Stimulated activated CD8-positive, alpha-beta memory T cell treated with anti-CD3 and anti-CD28 coated beads, Interleukin-15, amount 100 ng/mL, for 4 hours (primary cell): ENCODE measurements at regions not wholly inside any gene's neighbourhood (a gene's known extent, or its start where the extent isn't known, plus 50 kb on each side); places are given as distances from the start of the nearest gene placed in this dataset.

ENCODE experiments used
- DNase-seq, 2 donors: peaks; one replicate each; pipeline ENCODE4 v3.0.0-alpha.2; 2020; ENCODE audit warnings: low read depth in 2 of 2

GRCh38 chr2:8159966-8160603 lies 521.8 kb upstream of the ID2 start:
- DNase-seq: no peak

DNA sequence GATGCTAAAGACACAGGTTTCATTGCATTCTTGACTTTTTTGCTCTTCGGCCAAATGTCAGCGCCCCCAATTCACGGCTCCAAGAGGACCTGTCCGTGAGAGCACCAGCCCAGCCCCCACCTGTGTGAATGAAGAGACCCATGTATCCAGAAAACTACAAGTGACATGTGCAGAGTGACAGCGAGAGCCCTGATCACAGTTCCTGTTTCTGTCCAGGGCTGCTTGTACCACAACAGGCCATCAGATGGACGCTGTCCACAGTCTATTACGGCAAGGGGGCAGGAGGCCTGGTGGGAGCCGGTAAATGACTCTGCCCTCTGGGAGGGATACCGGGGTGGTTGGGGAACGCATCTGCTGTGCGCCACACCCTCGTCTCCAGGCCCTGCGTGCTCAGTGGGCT lies 520.9 kb upstream of the ID2 start:
- no peak for DNase-seq

- DNase-seq: no peak
These were observed 519.3 kb upstream of the ID2 start for GRCh38 chr2:8162552-8162951.

DNA sequence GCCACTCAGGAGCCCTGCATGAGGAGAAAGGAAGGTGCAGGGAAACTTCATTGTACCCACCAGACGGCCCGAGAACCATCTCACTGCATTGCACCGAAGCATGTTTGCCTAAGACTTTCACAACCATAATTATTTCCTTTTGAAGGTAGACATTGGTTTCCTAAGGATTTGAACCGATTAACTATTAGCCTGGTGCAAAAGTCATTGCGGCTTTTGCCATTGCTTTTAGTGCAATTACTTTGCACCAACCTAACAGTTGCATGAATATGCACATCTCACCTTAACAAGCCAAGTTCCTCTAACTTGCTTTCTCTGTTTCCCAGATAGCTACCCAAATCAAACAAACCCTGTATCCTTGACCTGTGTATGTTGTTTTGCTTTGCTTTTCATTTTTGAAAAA lies 516.3 kb upstream of the ID2 start:
- DNase-seq: no peak

- DNase-seq: no peak
These were observed 513.7 kb upstream of the ID2 start for GRCh38 chr2:8168022-8168717.

- DNase-seq: no peak
These were observed 512.9 kb upstream of the ID2 start for GRCh38 chr2:8168876-8169424.

DNA sequence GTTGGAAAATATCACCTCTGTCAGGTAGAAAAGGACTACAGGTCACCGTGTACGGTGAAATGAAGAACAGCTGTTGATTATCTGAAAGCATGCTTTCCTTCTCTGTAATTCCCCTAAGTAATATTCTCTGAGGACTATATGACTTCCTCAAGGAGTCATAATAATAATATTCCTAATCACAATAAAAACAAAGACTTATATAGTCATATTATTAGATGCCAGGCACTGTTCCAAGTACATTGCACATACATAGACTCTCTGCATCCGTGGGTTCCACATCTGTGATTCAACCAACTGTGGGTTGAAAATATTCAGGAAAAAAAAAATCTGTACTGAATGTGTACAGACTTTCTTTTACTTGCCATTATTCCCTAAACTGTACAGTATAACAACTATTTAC lies 512.4 kb upstream of the ID2 start:
- DNase-seq: no peak

DNA sequence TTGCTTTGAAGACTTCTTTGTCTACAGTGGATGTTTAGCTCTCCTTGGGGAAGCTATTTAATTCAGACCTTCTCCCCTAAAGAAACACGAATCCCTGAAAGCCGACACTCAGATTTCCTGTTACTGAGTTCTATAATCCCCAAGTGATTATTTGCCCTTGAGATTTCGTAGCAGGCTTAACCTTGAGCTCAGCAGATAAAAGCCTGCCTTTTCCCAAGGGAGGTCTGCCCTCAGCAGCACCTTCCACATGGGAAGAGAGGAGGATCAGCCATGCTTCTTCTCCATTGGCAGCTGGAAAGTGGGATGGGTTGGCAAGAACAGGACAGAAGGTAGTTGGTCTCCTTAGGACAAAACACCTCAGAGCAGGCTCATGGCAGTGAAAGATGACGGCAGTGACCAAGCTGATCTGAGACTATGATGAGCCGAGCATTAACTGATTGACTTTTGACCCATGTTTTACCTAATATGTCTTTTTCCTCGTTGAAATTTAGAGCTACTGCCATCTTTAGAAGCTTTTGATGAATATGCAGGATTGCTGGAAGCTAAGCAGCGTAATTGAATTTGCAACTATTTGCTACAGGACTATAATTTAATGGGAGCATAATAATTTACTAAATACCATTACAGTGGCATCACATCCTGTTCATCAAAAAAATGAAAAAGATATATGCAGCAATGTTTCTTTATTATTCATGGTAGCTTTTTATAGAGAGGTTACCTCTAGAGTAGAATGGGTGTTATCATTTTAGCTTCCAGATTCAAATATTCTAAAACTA lies 511.1 kb upstream of the ID2 start:
- DNase-seq: no peak

- DNase-seq: no peak
These were observed 510.2 kb upstream of the ID2 start for GRCh38 chr2:8171608-8172007.

- no peak for DNase-seq
These were observed 509.2 kb upstream of the ID2 start for GRCh38 chr2:8172661-8173060.

GRCh38 chr2:8174641-8175257 lies 507.1 kb upstream of the ID2 start:
- no peak for DNase-seq

DNA sequence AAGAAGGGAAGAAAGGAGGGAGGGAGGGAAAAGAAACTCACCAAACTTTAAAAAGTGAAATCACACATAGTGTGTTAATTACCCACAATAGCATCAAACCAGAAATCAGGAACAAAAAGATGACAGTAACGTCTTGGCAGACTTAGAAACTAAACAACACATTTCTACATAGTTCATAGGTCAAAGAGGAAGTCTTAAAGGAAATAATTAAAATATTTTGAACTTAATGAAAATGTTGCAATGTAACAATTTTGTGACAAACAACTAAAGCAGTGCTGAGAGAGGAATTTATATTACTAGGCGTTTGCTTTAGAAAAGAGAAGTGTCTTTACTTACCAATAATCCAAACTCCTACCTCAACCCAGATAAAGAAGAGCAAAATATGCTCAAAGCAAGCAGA lies 505.0 kb upstream of the ID2 start:
- DNase-seq: no peak

GRCh38 chr2:8177566-8177965 lies 504.3 kb upstream of the ID2 start:
- no peak for DNase-seq

DNA sequence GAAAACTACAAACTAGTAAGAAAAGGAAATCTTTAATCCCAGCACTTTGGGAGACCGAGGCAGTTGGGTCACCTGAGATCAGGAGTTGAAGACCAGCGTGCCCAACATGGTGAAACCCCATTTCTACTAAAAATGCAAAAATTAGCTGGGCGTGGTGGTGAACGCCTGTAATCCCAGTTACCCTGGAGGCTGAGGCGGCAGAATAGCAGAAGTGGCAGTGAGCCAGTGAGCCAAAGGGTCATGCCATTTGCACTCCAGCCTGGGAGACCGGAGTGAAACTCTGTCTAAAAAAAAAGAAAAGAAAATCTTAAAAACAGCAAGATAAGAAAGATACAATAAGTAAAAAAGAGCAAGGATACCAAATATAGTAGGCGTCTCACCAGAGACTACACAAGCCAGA lies 502.9 kb upstream of the ID2 start:
- no peak for DNase-seq

DNA sequence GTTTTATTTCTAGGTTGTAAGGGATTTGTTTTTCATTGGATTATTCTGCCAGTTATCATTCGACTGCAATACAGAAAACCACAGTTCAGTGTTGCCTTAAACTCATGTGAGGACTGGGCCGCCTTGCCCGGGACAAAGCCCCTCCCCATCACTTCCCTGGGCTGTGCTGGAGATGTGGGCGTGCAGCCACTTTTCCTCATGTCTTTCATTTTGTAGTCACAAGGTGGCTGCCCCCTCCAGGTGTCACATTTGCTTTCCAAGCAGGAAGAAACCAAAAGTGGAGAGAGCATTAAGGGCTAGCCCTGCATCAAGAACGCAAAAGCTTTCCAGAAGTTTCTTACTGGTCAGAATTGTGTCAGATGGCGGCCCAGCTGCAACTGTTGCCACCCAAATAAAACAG lies 492.5 kb upstream of the ID2 start:
- DNase-seq: no peak

- DNase-seq: no peak
These were observed 491.6 kb upstream of the ID2 start for GRCh38 chr2:8190279-8190678.

DNA sequence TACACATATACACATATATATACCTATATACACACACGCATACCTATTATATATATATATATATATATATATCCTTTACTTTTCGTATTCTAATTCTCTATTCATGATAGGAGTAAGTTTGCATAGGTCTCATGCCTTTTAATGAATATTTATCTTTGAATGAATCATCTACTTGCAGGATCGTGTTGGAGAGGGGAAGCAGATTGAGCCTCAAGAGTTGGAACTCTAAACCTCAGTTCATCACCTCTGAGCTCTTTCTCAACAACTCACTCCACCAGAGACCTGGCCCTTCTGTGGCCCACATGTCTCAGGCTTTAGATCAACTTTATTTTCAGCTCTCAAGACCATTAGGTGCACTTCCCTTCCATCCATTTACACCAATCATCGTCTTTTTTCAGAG lies 490.4 kb upstream of the ID2 start:
- no peak for DNase-seq

- DNase-seq: no peak
These were observed 488.7 kb upstream of the ID2 start for GRCh38 chr2:8193146-8193545.

GRCh38 chr2:8193686-8194615 lies 487.9 kb upstream of the ID2 start:
- no peak for DNase-seq

- no peak for DNase-seq
These were observed 486.1 kb upstream of the ID2 start for GRCh38 chr2:8195784-8196183.

DNA sequence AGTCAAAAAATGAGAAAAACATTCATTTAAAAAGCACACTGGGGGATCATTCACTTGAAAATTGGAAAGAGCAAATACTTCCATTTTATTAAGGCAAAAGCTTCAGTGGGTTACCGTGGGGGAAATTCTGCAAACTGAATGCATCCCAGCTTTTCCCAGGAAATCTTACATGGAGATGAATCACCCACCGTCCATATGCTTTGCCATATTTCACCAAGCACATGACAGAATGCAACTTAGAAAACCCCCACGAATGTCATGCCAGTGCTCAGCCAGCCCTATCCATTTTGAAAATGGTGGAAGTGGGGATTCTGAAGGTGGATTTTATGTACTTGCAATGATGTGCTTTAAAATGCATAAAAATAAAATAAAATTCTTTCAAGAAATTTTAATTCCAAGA lies 485.5 kb upstream of the ID2 start:
- no peak for DNase-seq
